HepG2 (cell line): ENCODE measurements at regions not wholly inside any gene's neighbourhood (a gene's known extent, or its start where the extent isn't known, plus 50 kb on each side); places are given as distances from the start of the nearest gene placed in this dataset.
"Not testable (repeated sequence)": the region's sequence is repeated elsewhere in the genome, so short reads cannot be mapped to it uniquely, and the experiment has no call there.

Experiments used
- CREM ChIP-seq, 2 experiments: sonication (generic) in 1 of 2; formaldehyde crosslinking in 1 of 2; IDR thresholded peaks; 2 replicates each; pipeline versions ENCODE4 v1.4.0 to v1.6.1; 2016 to 2020; ENCODE audit warnings: antibody characterized with exemption in 1 of 2, mild to moderate bottlenecking in 1 of 2, missing genetic modification reagents in 1 of 2
- KLF9 ChIP-seq: IDR thresholded peaks from 2 replicates; pipeline ENCODE4 v1.6.1; 2016; ENCODE audit warnings: low read depth
- NFYB ChIP-seq: sonication (generic); formaldehyde crosslinking; IDR thresholded peaks from 2 replicates; pipeline ENCODE4 v1.4.0; 2020; ENCODE audit warnings: missing genetic modification reagents
- TF ChIP-seq, protein P1 (sequence below): sonication (generic); formaldehyde crosslinking; IDR thresholded peaks from 2 replicates; pipeline ENCODE4 v1.4.0; 2020; ENCODE audit warnings: missing genetic modification reagents, mild to moderate bottlenecking, borderline replicate concordance
- TF ChIP-seq, protein P2 (sequence below), 2 experiments: sonication (generic) in 1 of 2; formaldehyde crosslinking in 1 of 2; IDR thresholded peaks; 2 replicates each; pipeline versions ENCODE4 v1.4.0 to v1.6.1; 2018 to 2020; ENCODE audit warnings: missing genetic modification reagents in 2 of 2, borderline replicate concordance in 1 of 2, low read depth in 1 of 2, mild to moderate bottlenecking in 1 of 2, missing biosample characterization in 1 of 2
- TF ChIP-seq, protein P3 (sequence below): sonication (generic); formaldehyde crosslinking; IDR thresholded peaks from 2 replicates; pipeline ENCODE4 v1.5.0; 2020; ENCODE audit warnings: mild to moderate bottlenecking, missing genetic modification reagents, moderate library complexity

DNA sequence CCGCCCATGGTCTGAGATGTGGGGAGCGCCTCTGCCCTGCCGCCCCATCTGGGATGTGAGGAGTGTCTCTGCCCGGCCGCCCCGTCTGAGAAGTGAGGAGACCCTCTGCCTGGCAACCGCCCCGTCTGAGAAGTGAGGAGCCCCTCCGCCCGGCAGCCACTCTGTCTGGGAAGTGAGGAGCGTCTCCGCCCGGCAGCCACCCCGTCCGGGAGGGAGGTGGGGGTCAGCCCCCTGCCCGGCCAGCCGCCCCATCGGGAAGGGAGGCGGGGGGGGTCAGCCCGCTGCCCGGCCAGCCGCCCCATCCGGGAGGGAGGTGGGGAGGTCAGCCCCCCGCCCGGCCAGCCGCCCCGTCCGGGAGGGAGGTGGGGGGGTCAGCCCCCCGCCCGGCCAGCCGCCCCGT lies 105.5 kb downstream of the CDRT15L2 start:
- TF ChIP-seq, protein P1, sequence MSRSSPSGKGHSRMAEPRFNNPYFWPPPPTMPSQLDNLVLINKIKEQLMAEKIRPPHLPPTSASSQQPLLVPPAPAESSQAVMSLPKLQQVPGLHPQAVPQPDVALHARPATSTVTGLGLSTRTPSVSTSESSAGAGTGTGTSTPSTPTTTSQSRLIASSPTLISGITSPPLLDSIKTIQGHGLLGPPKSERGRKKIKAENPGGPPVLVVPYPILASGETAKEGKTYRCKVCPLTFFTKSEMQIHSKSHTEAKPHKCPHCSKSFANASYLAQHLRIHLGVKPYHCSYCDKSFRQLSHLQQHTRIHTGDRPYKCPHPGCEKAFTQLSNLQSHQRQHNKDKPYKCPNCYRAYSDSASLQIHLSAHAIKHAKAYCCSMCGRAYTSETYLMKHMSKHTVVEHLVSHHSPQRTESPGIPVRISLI (CRISPR knock-in tag): not testable (repeated sequence)
- TF ChIP-seq, protein P2, sequence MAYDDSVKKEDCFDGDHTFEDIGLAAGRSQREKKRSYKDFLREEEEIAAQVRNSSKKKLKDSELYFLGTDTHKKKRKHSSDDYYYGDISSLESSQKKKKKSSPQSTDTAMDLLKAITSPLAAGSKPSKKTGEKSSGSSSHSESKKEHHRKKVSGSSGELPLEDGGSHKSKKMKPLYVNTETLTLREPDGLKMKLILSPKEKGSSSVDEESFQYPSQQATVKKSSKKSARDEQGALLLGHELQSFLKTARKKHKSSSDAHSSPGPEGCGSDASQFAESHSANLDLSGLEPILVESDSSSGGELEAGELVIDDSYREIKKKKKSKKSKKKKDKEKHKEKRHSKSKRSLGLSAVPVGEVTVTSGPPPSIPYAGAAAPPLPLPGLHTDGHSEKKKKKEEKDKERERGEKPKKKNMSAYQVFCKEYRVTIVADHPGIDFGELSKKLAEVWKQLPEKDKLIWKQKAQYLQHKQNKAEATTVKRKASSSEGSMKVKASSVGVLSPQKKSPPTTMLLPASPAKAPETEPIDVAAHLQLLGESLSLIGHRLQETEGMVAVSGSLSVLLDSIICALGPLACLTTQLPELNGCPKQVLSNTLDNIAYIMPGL (CRISPR knock-in tag; IDR thresholded peaks at IDR 0.05; ENCODE audit: borderline replicate concordance in 1 of 2, low read depth in 1 of 2): not testable (repeated sequence)
- TF ChIP-seq, protein P3, sequence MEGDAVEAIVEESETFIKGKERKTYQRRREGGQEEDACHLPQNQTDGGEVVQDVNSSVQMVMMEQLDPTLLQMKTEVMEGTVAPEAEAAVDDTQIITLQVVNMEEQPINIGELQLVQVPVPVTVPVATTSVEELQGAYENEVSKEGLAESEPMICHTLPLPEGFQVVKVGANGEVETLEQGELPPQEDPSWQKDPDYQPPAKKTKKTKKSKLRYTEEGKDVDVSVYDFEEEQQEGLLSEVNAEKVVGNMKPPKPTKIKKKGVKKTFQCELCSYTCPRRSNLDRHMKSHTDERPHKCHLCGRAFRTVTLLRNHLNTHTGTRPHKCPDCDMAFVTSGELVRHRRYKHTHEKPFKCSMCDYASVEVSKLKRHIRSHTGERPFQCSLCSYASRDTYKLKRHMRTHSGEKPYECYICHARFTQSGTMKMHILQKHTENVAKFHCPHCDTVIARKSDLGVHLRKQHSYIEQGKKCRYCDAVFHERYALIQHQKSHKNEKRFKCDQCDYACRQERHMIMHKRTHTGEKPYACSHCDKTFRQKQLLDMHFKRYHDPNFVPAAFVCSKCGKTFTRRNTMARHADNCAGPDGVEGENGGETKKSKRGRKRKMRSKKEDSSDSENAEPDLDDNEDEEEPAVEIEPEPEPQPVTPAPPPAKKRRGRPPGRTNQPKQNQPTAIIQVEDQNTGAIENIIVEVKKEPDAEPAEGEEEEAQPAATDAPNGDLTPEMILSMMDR (CRISPR knock-in tag): not testable (repeated sequence)
- TF ChIP-seq CREM (IDR thresholded peaks at IDR 0.05); CREM (CRISPR knock-in tag; IDR thresholded peaks at IDR 0.05); KLF9 (CRISPR knock-in tag); NFYB (CRISPR knock-in tag): not testable (repeated sequence)
